ACC112 (cell line): ENCODE measurements at regions not wholly inside any gene's neighbourhood (a gene's known extent, or its start where the extent isn't known, plus 50 kb on each side); places are given as distances from the start of the nearest gene placed in this dataset.
"Not testable (repeated sequence)": the region's sequence is repeated elsewhere in the genome, so short reads cannot be mapped to it uniquely, and the experiment has no call there.

Experiments
- H2AFZ ChIP-seq: fragments of 200-600 bp; sonication (generic); one replicate; pipeline ENCODE4 v1.6.0; 2017; ENCODE audit warnings: antibody characterized with exemption, low read length; ENCODE audit not compliant: unreplicated experiment
- H3K27ac ChIP-seq: fragments of 200-600 bp; sonication (generic); 2 replicates; pipeline ENCODE4 v1.5.1; 2014; ENCODE audit warnings: low read depth, mild to moderate bottlenecking, antibody characterized with exemption, low read length, moderate library complexity
- H3K27me3 ChIP-seq: fragments of 200-600 bp; sonication (generic); 2 replicates; pipeline ENCODE4 v1.6.1; 2014; ENCODE audit warnings: mild to moderate bottlenecking, antibody characterized with exemption, low read length, moderate library complexity, mixed read lengths; ENCODE audit not compliant: insufficient read depth
- H3K36me3 ChIP-seq: fragments of 200-600 bp; sonication (generic); 2 replicates; pipeline ENCODE4 v1.6.1; 2016; ENCODE audit warnings: mild to moderate bottlenecking, antibody characterized with exemption, low read length, moderate library complexity, mixed read lengths; ENCODE audit not compliant: insufficient read depth
- H3K4me1 ChIP-seq: fragments of 200-600 bp; sonication (generic); one replicate; pipeline ENCODE4 v1.6.1; 2016; ENCODE audit warnings: low read length, mixed read lengths; ENCODE audit not compliant: insufficient read depth, unreplicated experiment, control insufficient read depth
- H3K4me3 ChIP-seq: fragments of 200-600 bp; sonication (generic); 2 replicates; pipeline ENCODE4 v1.5.1; 2014; ENCODE audit warnings: mild to moderate bottlenecking, low read depth, low read length
- H3K79me2 ChIP-seq: fragments of 200-600 bp; sonication (generic); one replicate; pipeline ENCODE4 v1.6.0; 2016; ENCODE audit warnings: low read length; ENCODE audit not compliant: control insufficient read depth, unreplicated experiment, insufficient read depth

DNA sequence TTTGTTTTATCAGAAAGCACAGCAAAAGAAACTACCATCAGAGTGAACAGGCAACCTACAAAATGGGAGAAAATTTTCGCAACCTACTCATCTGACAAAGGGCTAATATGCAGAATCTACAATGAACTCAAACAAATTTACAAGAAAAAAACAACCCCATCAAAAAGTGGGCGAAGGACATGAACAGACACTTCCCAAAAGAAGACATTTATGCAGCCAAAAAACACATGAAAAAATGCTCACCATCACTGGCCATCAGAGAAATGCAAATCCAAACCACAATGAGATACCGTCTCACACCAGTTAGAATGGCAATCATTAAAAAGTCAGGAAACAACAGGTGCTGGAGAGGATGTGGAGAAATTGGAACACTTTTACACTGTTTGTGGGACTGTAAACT, 460.4 kb upstream of the MKI67 start:
- H3K4me1 ChIP-seq = not testable (repeated sequence)

DNA sequence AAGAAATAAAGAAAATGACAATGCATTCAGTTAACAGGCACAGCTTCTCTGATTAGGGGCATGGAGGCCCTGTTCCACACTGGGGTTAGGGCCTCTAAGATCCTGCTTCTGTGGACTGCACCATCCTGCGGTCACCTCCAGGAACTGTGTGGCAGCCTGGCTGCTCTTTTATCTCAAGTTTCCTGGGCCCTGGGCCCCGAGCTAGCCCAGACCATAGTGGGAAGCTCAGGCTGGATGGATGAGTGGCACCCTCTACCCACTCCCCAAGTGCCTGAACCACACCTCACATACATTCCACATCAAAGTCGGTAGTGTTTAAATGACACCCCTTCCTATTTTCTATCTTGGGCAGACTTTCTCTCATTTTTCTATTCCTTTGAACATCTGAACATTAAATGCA, 461.5 kb upstream of the MKI67 start:
- H3K27ac ChIP-seq = no peak overlapping the region
- no peaks in the 10 kb centered on the region for H3K79me2 ChIP-seq
- H3K4me1 ChIP-seq = no peaks in the 10 kb centered on the region
- no peaks in the 10 kb centered on the region for H3K36me3 ChIP-seq
- no peak overlapping the region for H3K4me3 ChIP-seq
- no peaks in the 10 kb centered on the region for H3K27me3 ChIP-seq
- H2AFZ ChIP-seq = no peak overlapping the region

More for the DNA sequence above, 460.4 kb upstream of the MKI67 start:
- not testable (repeated sequence) for H3K4me3 ChIP-seq, H3K36me3 ChIP-seq, H2AFZ ChIP-seq, H3K27ac ChIP-seq, H3K27me3 ChIP-seq, H3K79me2 ChIP-seq

GRCh38 chr10:128588402-128588801, 462.2 kb upstream of the MKI67 start:
- Histone ChIP-seq H2AFZ (no peak overlapping the region), H3K27ac (no peak overlapping the region), H3K4me3 (no peak overlapping the region), H3K4me1 (no peaks in the 10 kb centered on the region), H3K36me3 (no peaks in the 10 kb centered on the region), H3K27me3 (no peaks in the 10 kb centered on the region), H3K79me2 (no peaks in the 10 kb centered on the region)

DNA sequence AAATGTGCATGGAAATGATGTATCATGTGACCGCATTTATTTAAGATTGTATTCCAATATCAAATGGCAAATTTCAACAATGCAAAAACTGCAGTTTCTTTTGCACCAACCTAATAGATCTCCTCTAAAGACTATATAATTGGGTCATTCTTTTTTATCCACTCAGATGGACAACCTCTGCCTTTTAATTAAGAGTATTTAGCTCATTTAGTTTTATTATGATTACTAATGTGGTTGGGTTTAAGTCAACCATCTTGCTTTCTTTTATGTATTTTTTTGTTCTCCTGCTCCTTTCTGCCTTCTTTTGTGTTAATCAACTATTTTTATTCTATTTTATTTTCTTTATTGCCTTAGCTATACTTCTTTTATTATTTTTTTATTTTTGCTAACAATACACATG, 468.5 kb upstream of the MKI67 start:
- no peaks in the 10 kb centered on the region for H3K36me3 ChIP-seq
- no peak overlapping the region for H2AFZ ChIP-seq
- H3K4me3 ChIP-seq = no peak overlapping the region
- no peaks in the 10 kb centered on the region for H3K27me3 ChIP-seq
- H3K4me1 ChIP-seq = no peaks in the 10 kb centered on the region
- H3K79me2 ChIP-seq = no peaks in the 10 kb centered on the region
- H3K27ac ChIP-seq = no peak overlapping the region

- Histone ChIP-seq H3K79me2 (no peaks in the 10 kb centered on the region), H2AFZ (no peak overlapping the region), H3K36me3 (no peaks in the 10 kb centered on the region), H3K4me1 (no peaks in the 10 kb centered on the region), H3K27me3 (no peaks in the 10 kb centered on the region), H3K4me3 (no peak overlapping the region), H3K27ac (no peak overlapping the region)
These were observed 470.7 kb upstream of the MKI67 start for GRCh38 chr10:128596906-128597305.

DNA sequence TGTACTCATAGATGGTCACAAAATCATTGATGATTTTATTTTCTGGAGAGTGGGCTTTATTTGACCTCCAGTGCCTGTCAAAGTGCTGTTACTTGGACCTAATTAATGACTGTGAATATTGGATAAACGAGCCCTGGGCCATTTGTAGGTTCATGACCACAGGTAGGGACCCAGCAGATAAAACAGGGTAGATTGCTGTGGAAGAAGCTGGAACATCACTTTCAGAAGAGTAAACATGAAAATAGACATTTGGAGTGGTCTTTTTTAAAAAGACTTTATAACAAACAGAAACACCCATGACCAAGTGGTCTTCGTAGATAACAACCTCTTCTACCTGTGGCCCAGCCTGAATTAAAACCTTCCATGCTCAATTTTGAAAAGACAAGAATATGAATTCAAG, 472.8 kb upstream of the MKI67 start:
- no peaks in the 10 kb centered on the region for H3K79me2 ChIP-seq
- no peak overlapping the region for H3K4me3 ChIP-seq
- no peak overlapping the region for H2AFZ ChIP-seq
- no peaks in the 10 kb centered on the region for H3K27me3 ChIP-seq
- H3K4me1 ChIP-seq = no peaks in the 10 kb centered on the region
- H3K27ac ChIP-seq = no peak overlapping the region
- H3K36me3 ChIP-seq = no peaks in the 10 kb centered on the region

GRCh38 chr10:128599538-128599937, 473.3 kb upstream of the MKI67 start:
- no peaks in the 10 kb centered on the region for H3K4me1 ChIP-seq
- H3K36me3 ChIP-seq = no peaks in the 10 kb centered on the region
- H3K27ac ChIP-seq = no peak overlapping the region
- no peak overlapping the region for H2AFZ ChIP-seq
- no peaks in the 10 kb centered on the region for H3K27me3 ChIP-seq
- H3K79me2 ChIP-seq = no peaks in the 10 kb centered on the region
- H3K4me3 ChIP-seq = no peak overlapping the region

DNA sequence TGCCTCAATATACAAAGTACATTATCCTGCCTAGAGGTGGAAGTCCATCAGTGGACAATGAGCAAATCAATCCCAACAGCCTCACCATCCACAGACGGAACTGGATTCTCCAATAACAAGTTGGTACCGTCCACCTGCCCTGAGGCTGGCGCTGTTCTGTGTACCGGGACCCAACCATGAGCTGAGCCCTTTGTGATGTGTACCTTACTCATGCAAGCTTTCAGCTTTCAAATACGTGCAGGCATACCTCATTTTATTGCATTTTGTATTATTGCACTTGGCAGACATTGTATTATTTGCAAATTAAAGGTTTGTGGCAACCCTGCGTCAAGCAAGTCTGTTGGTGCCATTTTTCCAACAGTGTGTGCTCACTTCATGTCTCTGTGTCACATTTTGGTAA, 476.0 kb upstream of the MKI67 start:
- H3K79me2 ChIP-seq = no peaks in the 10 kb centered on the region
- no peaks in the 10 kb centered on the region for H3K27me3 ChIP-seq
- no peaks in the 10 kb centered on the region for H3K36me3 ChIP-seq
- no peaks in the 10 kb centered on the region for H3K4me1 ChIP-seq
- no peak overlapping the region for H3K27ac ChIP-seq
- no peak overlapping the region for H2AFZ ChIP-seq
- H3K4me3 ChIP-seq = no peak overlapping the region

DNA sequence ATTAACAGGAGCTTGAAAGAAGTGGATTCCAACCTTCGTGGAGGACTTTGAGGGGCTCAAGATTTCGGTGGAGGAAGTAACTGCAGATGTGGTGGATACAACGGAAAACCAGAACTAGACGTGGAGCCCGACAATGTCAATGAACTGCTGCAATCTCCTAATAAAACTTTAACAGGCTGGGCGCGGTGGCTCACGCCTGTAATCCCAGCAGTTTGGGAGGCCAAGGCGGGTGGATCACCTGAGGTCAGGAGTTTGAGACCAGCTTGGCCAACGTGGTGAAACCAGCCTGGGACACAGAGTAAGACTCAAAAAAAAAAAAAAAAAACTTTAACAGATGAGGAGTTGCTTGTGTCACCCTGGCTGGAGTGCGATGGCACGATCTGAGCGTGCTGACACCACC, 477.8 kb upstream of the MKI67 start:
- no peaks in the 10 kb centered on the region for H3K36me3 ChIP-seq
- H2AFZ ChIP-seq = no peak overlapping the region
- H3K4me1 ChIP-seq = no peaks in the 10 kb centered on the region
- H3K4me3 ChIP-seq = no peak overlapping the region
- H3K79me2 ChIP-seq = no peaks in the 10 kb centered on the region
- H3K27me3 ChIP-seq = no peaks in the 10 kb centered on the region
- no peak overlapping the region for H3K27ac ChIP-seq

- Histone ChIP-seq H3K27me3 (no peaks in the 10 kb centered on the region), H3K79me2 (no peaks in the 10 kb centered on the region), H3K27ac (no peak overlapping the region), H3K4me1 (no peaks in the 10 kb centered on the region), H3K4me3 (no peak overlapping the region), H3K36me3 (no peaks in the 10 kb centered on the region), H2AFZ (no peak overlapping the region)
These were observed 479.0 kb upstream of the MKI67 start for GRCh38 chr10:128605180-128605579.

DNA sequence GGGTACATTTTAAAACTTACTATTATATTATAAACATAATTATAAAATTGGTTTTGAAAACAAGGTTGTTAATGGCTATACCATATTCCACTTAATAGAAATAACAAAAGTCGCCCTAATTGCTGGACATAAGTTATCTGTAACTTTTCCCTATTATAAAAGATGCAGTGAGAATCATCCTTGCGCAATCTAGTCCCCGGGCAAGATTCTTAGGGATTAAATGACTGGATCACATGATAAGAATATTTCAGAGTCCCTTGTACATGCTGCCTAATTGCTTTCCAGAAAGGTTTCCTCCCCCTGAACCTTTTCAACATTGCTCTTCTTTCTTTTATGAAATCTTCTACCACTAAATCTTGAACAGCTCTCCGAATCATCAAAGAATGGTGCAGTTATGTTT, 479.8 kb upstream of the MKI67 start:
- no peak overlapping the region for H2AFZ ChIP-seq
- H3K79me2 ChIP-seq = no peaks in the 10 kb centered on the region
- no peaks in the 10 kb centered on the region for H3K4me1 ChIP-seq
- no peaks in the 10 kb centered on the region for H3K36me3 ChIP-seq
- no peak overlapping the region for H3K27ac ChIP-seq
- no peak overlapping the region for H3K4me3 ChIP-seq
- no peaks in the 10 kb centered on the region for H3K27me3 ChIP-seq

- Histone ChIP-seq H3K4me3 (no peak overlapping the region), H2AFZ (no peak overlapping the region), H3K27me3 (no peaks in the 10 kb centered on the region), H3K4me1 (no peaks in the 10 kb centered on the region), H3K36me3 (no peaks in the 10 kb centered on the region), H3K79me2 (no peaks in the 10 kb centered on the region), H3K27ac (no peak overlapping the region)
These were observed 482.6 kb upstream of the MKI67 start for GRCh38 chr10:128608791-128609190.
